ENCODE measurements at regions not wholly inside any gene's neighbourhood (a gene's known extent, or its start where the extent isn't known, plus 50 kb on each side); places are given as distances from the start of the nearest gene placed in this dataset.

DNA sequence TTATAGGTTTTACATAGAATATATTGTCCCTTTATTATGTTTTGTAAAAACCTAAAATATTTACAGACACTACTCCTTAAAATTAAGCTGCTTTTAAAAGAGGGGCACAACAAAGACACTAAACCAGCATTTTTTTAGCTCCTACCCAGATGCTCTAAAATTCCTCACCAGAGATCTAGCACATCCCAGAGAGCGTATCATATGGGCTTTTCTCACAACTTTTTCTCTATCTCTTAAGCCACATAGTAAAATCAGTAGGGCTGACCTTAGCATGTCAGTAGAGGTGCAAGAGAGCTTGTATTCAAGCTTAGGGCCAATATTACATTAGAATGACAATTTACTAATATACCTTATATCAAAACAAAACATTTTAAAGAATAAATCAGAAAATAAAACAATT lies 216.3 kb downstream of the TMX3 start:
- Histone ChIP-seq H3K27me3 (ENCODE audit: control insufficient read depth in 4 of 4, insufficient read depth in 4 of 4, low read length in 3 of 4) (no peaks in the 10 kb centered on the region), H3K9me3 (ENCODE audit: control insufficient read depth in 4 of 4, low read length in 3 of 4) (no peaks in the 10 kb centered on the region), H3K27ac (ENCODE audit: low read depth in 1 of 2, low read length in 2 of 2) (no peak overlapping the region), H3K9ac (ENCODE audit: low read depth in 1 of 2, low read length in 2 of 2) (no peak overlapping the region), H3K36me3 (ENCODE audit: control insufficient read depth in 4 of 4, insufficient read depth in 3 of 4, low read depth in 1 of 4, low read length in 3 of 4) (no peaks in the 10 kb centered on the region), H3K4me3 (ENCODE audit: low read depth in 1 of 3, low read length in 3 of 3) (no peak overlapping the region), H3K4me1 (ENCODE audit: control insufficient read depth in 4 of 4, insufficient read depth in 4 of 4, low read length in 3 of 4) (no peaks in the 10 kb centered on the region)
- DNase-seq (ENCODE audit: low spot score) = no peak
- WGBS = 87% methylated on average over 1 of the region's 1 CpG
- TF ChIP-seq SP1 (IDR thresholded peaks at IDR 0.05) (no peak), JUND (IDR thresholded peaks at IDR 0.05) (no peak), FOXA1 (IDR thresholded peaks at IDR 0.05) (no peak), NR2F2 (IDR thresholded peaks at IDR 0.05) (no peak), GABPA (IDR thresholded peaks at IDR 0.05 in 1 of 2, conservative IDR thresholded peaks at IDR 0.05 in 1 of 2) (no peak)

DNA sequence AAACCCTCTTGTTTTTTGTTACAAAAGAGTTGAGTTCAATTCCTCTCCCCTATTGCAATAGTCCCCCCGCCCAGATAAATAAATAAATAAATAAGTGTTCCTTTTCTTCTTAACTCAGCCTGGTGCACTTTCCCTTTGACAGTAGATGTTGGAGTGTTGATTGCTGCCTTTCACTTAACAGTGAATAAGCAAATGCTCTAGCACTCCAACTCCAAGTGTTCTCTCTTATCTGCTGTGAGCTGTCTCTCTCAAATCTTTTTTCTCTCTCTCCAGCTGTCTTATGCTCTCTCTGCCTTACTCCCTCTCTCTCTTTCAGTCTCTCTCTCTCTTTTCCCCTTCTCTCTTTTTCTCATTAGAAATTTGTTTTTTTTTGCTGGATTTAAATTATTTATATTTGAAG lies 216.7 kb downstream of the TMX3 start:
- DNase-seq (ENCODE audit: low spot score) = no peak
- Histone ChIP-seq H3K27ac (ENCODE audit: low read depth in 1 of 2, low read length in 2 of 2) (no peak overlapping the region), H3K9me3 (ENCODE audit: control insufficient read depth in 4 of 4, low read length in 3 of 4) (no peaks in the 10 kb centered on the region), H3K4me3 (ENCODE audit: low read depth in 1 of 3, low read length in 3 of 3) (no peak overlapping the region), H3K27me3 (ENCODE audit: control insufficient read depth in 4 of 4, insufficient read depth in 4 of 4, low read length in 3 of 4) (no peaks in the 10 kb centered on the region), H3K9ac (ENCODE audit: low read depth in 1 of 2, low read length in 2 of 2) (no peak overlapping the region), H3K4me1 (ENCODE audit: control insufficient read depth in 4 of 4, insufficient read depth in 4 of 4, low read length in 3 of 4) (no peaks in the 10 kb centered on the region), H3K36me3 (ENCODE audit: control insufficient read depth in 4 of 4, insufficient read depth in 3 of 4, low read depth in 1 of 4, low read length in 3 of 4) (no peaks in the 10 kb centered on the region)
- 61% methylated on average over 1 of the region's 1 CpG for WGBS
- no peak for TF ChIP-seq REST (IDR thresholded peaks at IDR 0.05)
- no peak for TF ChIP-seq YY1 (IDR thresholded peaks at IDR 0.05)
- TF ChIP-seq RAD21 (IDR thresholded peaks at IDR 0.05) = no peak
- no peak for TF ChIP-seq SP1 (IDR thresholded peaks at IDR 0.05)
- TF ChIP-seq, protein P1, sequence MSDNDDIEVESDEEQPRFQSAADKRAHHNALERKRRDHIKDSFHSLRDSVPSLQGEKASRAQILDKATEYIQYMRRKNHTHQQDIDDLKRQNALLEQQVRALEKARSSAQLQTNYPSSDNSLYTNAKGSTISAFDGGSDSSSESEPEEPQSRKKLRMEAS (IDR thresholded peaks at IDR 0.05) = no peak
- TF ChIP-seq RXRA (IDR thresholded peaks at IDR 0.05) = no peak
- TF ChIP-seq NR2F2 (IDR thresholded peaks at IDR 0.05) = no peak
- no peak for TF ChIP-seq TAF1 (conservative IDR thresholded peaks at IDR 0.05)
- TF ChIP-seq CTCF (IDR thresholded peaks at IDR 0.05; ENCODE audit: low read depth, low read length, missing input control) = no peak
- no peak for TF ChIP-seq HNF4G (IDR thresholded peaks at IDR 0.05)
- no peak for TF ChIP-seq ZBTB33 (IDR thresholded peaks at IDR 0.05)
- TF ChIP-seq JUND (IDR thresholded peaks at IDR 0.05) = no peak
- no peak for TF ChIP-seq FOXA2 (IDR thresholded peaks at IDR 0.05)
- no peak for TF ChIP-seq GABPA (IDR thresholded peaks at IDR 0.05 in 1 of 2, conservative IDR thresholded peaks at IDR 0.05 in 1 of 2)
- no peak for TF ChIP-seq HNF4A (conservative IDR thresholded peaks at IDR 0.05)
- TF ChIP-seq ATF3 (IDR thresholded peaks at IDR 0.05) = no peak
- no peak for TF ChIP-seq EGR1 (IDR thresholded peaks at IDR 0.05; ENCODE audit: low read depth in 2 of 2)

Data from liver (tissue), 8 donors.